ENCODE measurements at regions not wholly inside any gene's neighbourhood (a gene's known extent, or its start where the extent isn't known, plus 50 kb on each side); places are given as distances from the start of the nearest gene placed in this dataset.
"Not testable (repeated sequence)": the region's sequence is repeated elsewhere in the genome, so short reads cannot be mapped to it uniquely, and the experiment has no call there.

DNA sequence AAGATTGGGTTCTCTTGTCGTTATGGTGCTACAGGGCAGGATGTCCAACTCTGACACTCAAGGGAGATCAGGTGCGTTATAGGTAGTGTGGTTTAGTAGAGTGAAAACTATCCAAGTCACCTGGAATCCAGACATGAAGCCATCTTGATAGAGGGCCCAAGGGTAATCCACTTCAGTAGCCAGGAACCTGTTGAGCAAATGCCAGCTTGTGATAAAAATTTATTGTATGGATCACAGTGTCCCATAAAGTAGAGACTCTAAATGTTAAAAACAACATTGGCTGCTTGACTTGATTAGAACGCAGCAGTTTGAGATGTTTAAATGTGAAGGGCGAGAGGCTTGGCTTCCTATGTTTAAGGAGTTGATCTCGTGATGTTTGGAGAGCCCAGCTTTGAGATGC, 105.7 kb upstream of the GMDS start:
- Histone ChIP-seq H3K4me1 (ENCODE audit: control insufficient read depth, insufficient read depth, low read length) (no peaks in the 10 kb centered on the region), H3K9me3 (ENCODE audit: control insufficient read depth, low read length) (no peaks in the 10 kb centered on the region), H3K4me3 (ENCODE audit: insufficient read depth, low read depth, low read length) (no peak overlapping the region), H3K36me3 (ENCODE audit: control insufficient read depth, insufficient read depth, low read length) (no peaks in the 10 kb centered on the region), H3K27me3 (ENCODE audit: control insufficient read depth, insufficient read depth, low read length, poor library complexity, severe bottlenecking) (no peaks in the 10 kb centered on the region), H3K27ac (ENCODE audit: insufficient read depth, low read depth, low read length, poor library complexity, severe bottlenecking) (no peak overlapping the region)
- WGBS, 2 experiments: 96 to 97% methylated on average over 5 of the region's 5 CpGs

GRCh38 chr6:2346078-2346477, 100.7 kb upstream of the GMDS start:
- H3K4me1 ChIP-seq (ENCODE audit: control insufficient read depth, insufficient read depth, low read length): no peaks in the 10 kb centered on the region
- H3K36me3 ChIP-seq (ENCODE audit: control insufficient read depth, insufficient read depth, low read length): no peaks in the 10 kb centered on the region
- no peaks in the 10 kb centered on the region for H3K27me3 ChIP-seq (ENCODE audit: control insufficient read depth, insufficient read depth, low read length, poor library complexity, severe bottlenecking)
- WGBS, 2 experiments: 97% methylated on average over 3 of the region's 3 CpGs
- H3K27ac ChIP-seq (ENCODE audit: insufficient read depth, low read depth, low read length, poor library complexity, severe bottlenecking): no peak overlapping the region
- no peak overlapping the region for H3K4me3 ChIP-seq (ENCODE audit: insufficient read depth, low read depth, low read length)
- H3K9me3 ChIP-seq (ENCODE audit: control insufficient read depth, low read length): no peaks in the 10 kb centered on the region

- H3K27ac ChIP-seq (ENCODE audit: insufficient read depth, low read depth, low read length, poor library complexity, severe bottlenecking): no peak overlapping the region
- H3K27me3 ChIP-seq (ENCODE audit: control insufficient read depth, insufficient read depth, low read length, poor library complexity, severe bottlenecking): no peaks in the 10 kb centered on the region
- WGBS, 2 experiments: 95% methylated on average over 6 of the region's 6 CpGs
Observed at GRCh38 chr6:2344319-2344905, 99.0 kb upstream of the GMDS start.

GRCh38 chr6:2327591-2327990, 82.2 kb upstream of the GMDS start:
- Histone ChIP-seq H3K27ac (ENCODE audit: insufficient read depth, low read depth, low read length, poor library complexity, severe bottlenecking) (no peak overlapping the region), H3K9me3 (ENCODE audit: control insufficient read depth, low read length) (no peaks in the 10 kb centered on the region), H3K36me3 (ENCODE audit: control insufficient read depth, insufficient read depth, low read length) (no peaks in the 10 kb centered on the region), H3K4me3 (ENCODE audit: insufficient read depth, low read depth, low read length) (no peak overlapping the region), H3K27me3 (ENCODE audit: control insufficient read depth, insufficient read depth, low read length, poor library complexity, severe bottlenecking) (no peaks in the 10 kb centered on the region), H3K4me1 (ENCODE audit: control insufficient read depth, insufficient read depth, low read length) (no peaks in the 10 kb centered on the region)

More at GRCh38 chr6:2344319-2344905, 99.0 kb upstream of the GMDS start:
- no peaks in the 10 kb centered on the region for H3K36me3 ChIP-seq (ENCODE audit: control insufficient read depth, insufficient read depth, low read length)
- H3K4me1 ChIP-seq (ENCODE audit: control insufficient read depth, insufficient read depth, low read length): no peaks in the 10 kb centered on the region
- H3K4me3 ChIP-seq (ENCODE audit: insufficient read depth, low read depth, low read length): no peak overlapping the region
- no peaks in the 10 kb centered on the region for H3K9me3 ChIP-seq (ENCODE audit: control insufficient read depth, low read length)

GRCh38 chr6:2324166-2324953, 79.0 kb upstream of the GMDS start:
- no peaks in the 10 kb centered on the region for H3K36me3 ChIP-seq (ENCODE audit: control insufficient read depth, insufficient read depth, low read length)
- H3K4me3 ChIP-seq (ENCODE audit: insufficient read depth, low read depth, low read length): no peak overlapping the region
- H3K27ac ChIP-seq (ENCODE audit: insufficient read depth, low read depth, low read length, poor library complexity, severe bottlenecking): no peak overlapping the region
- H3K9me3 ChIP-seq (ENCODE audit: control insufficient read depth, low read length): no peaks in the 10 kb centered on the region
- WGBS, 2 experiments: 88 to 93% methylated on average over 2 of the region's 2 CpGs
- no peaks in the 10 kb centered on the region for H3K4me1 ChIP-seq (ENCODE audit: control insufficient read depth, insufficient read depth, low read length)
- H3K27me3 ChIP-seq (ENCODE audit: control insufficient read depth, insufficient read depth, low read length, poor library complexity, severe bottlenecking): no peaks in the 10 kb centered on the region

DNA sequence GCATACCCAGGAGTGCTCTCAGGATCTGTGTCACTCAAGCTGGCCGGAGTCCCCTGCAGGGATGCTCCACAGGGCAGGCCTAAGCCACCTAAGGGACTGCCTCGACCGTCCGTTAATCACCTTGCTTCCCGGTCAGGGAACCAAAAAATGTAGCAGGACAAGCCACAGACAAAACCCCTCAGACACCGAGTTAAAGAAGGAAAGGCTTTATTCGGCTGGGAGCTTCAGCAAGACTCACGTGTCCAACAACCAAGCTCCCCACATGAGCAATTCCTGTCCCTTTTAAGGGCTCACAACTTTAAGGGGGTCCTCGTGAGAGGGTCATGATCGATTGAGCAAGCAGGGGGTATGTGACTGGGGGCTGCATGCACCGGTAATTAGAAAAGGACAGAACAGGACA, 72.1 kb upstream of the GMDS start:
- H3K4me3 ChIP-seq (ENCODE audit: insufficient read depth, low read depth, low read length); H3K4me1 ChIP-seq (ENCODE audit: control insufficient read depth, insufficient read depth, low read length); H3K9me3 ChIP-seq (ENCODE audit: control insufficient read depth, low read length); H3K36me3 ChIP-seq (ENCODE audit: control insufficient read depth, insufficient read depth, low read length); H3K27ac ChIP-seq (ENCODE audit: insufficient read depth, low read depth, low read length, poor library complexity, severe bottlenecking); H3K27me3 ChIP-seq (ENCODE audit: control insufficient read depth, insufficient read depth, low read length, poor library complexity, severe bottlenecking): not testable (repeated sequence)
- 95 to 96% methylated on average over 11 of the region's 11 CpGs for WGBS, 2 experiments

GRCh38 chr6:2314641-2315040, 69.2 kb upstream of the GMDS start:
- 92 to 94% methylated on average over 7 of the region's 7 CpGs for WGBS, 2 experiments
- no peaks in the 10 kb centered on the region for H3K27me3 ChIP-seq (ENCODE audit: control insufficient read depth, insufficient read depth, low read length, poor library complexity, severe bottlenecking)
- no peaks in the 10 kb centered on the region for H3K4me1 ChIP-seq (ENCODE audit: control insufficient read depth, insufficient read depth, low read length)
- no peaks in the 10 kb centered on the region for H3K9me3 ChIP-seq (ENCODE audit: control insufficient read depth, low read length)
- H3K36me3 ChIP-seq (ENCODE audit: control insufficient read depth, insufficient read depth, low read length): no peaks in the 10 kb centered on the region
- H3K4me3 ChIP-seq (ENCODE audit: insufficient read depth, low read depth, low read length): no peak overlapping the region
- no peak overlapping the region for H3K27ac ChIP-seq (ENCODE audit: insufficient read depth, low read depth, low read length, poor library complexity, severe bottlenecking)

DNA sequence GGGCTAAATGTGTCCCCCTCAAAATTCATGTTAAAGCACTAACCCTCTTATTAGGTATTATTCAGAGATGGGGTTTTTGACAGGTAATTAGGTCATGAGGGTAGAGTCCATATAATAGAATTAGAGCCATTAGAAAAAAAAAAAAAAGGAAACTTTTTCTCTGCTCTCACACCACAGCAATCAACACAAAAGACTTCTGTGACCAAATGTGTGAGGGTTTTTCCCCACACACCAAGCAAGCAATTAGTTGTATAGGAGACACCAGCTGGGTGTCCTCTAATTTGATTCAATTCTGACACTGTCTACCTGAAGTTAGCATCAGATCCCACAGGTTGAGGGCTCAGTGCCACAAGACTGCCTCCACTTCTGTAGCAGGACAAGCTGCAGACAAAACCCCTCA, 64.6 kb upstream of the GMDS start:
- Histone ChIP-seq H3K4me3 (ENCODE audit: insufficient read depth, low read depth, low read length) (no peak overlapping the region), H3K4me1 (ENCODE audit: control insufficient read depth, insufficient read depth, low read length) (no peaks in the 10 kb centered on the region), H3K27me3 (ENCODE audit: control insufficient read depth, insufficient read depth, low read length, poor library complexity, severe bottlenecking) (no peaks in the 10 kb centered on the region), H3K27ac (ENCODE audit: insufficient read depth, low read depth, low read length, poor library complexity, severe bottlenecking) (no peak overlapping the region), H3K9me3 (ENCODE audit: control insufficient read depth, low read length) (no peaks in the 10 kb centered on the region), H3K36me3 (ENCODE audit: control insufficient read depth, insufficient read depth, low read length) (no peaks in the 10 kb centered on the region)

GRCh38 chr6:2309122-2309521, 63.7 kb upstream of the GMDS start:
- 90 to 96% methylated on average over 3 of the region's 4 CpGs for WGBS, 2 experiments
- Histone ChIP-seq H3K27me3 (ENCODE audit: control insufficient read depth, insufficient read depth, low read length, poor library complexity, severe bottlenecking) (no peaks in the 10 kb centered on the region), H3K4me1 (ENCODE audit: control insufficient read depth, insufficient read depth, low read length) (no peaks in the 10 kb centered on the region), H3K4me3 (ENCODE audit: insufficient read depth, low read depth, low read length) (no peak overlapping the region), H3K27ac (ENCODE audit: insufficient read depth, low read depth, low read length, poor library complexity, severe bottlenecking) (no peak overlapping the region), H3K9me3 (ENCODE audit: control insufficient read depth, low read length) (no peaks in the 10 kb centered on the region), H3K36me3 (ENCODE audit: control insufficient read depth, insufficient read depth, low read length) (no peaks in the 10 kb centered on the region)

GRCh38 chr6:2307799-2308198, 62.4 kb upstream of the GMDS start:
- H3K36me3 ChIP-seq (ENCODE audit: control insufficient read depth, insufficient read depth, low read length): no peaks in the 10 kb centered on the region
- no peaks in the 10 kb centered on the region for H3K27me3 ChIP-seq (ENCODE audit: control insufficient read depth, insufficient read depth, low read length, poor library complexity, severe bottlenecking)
- no peaks in the 10 kb centered on the region for H3K9me3 ChIP-seq (ENCODE audit: control insufficient read depth, low read length)
- no peak overlapping the region for H3K27ac ChIP-seq (ENCODE audit: insufficient read depth, low read depth, low read length, poor library complexity, severe bottlenecking)
- H3K4me1 ChIP-seq (ENCODE audit: control insufficient read depth, insufficient read depth, low read length): no peaks in the 10 kb centered on the region
- WGBS, 2 experiments: 90 to 92% methylated on average over 3 of the region's 3 CpGs
- H3K4me3 ChIP-seq (ENCODE audit: insufficient read depth, low read depth, low read length): no peak overlapping the region
